SK-N-MC (cell line): ENCODE measurements at regions not wholly inside any gene's neighbourhood (a gene's known extent, or its start where the extent isn't known, plus 50 kb on each side); places are given as distances from the start of the nearest gene placed in this dataset.

ENCODE experiments used
- DNase-seq: peaks from one replicate; pipeline ENCODE4 v3.0.0-alpha.2; 2011; ENCODE audit warnings: low read depth, low spot score
- H3K27ac ChIP-seq: fragments of 200-600 bp; sonication (generic); 2 replicates; pipeline ENCODE4 v1.5.1; 2016; ENCODE audit warnings: mixed run types
- H3K36me3 ChIP-seq: fragments of 200-600 bp; sonication (generic); 2 replicates; pipeline ENCODE4 v1.6.1; 2017; ENCODE audit warnings: antibody characterized with exemption, low read length, mixed read lengths; ENCODE audit not compliant: insufficient read depth
- H3K4me3 ChIP-seq: fragments of 200-600 bp; sonication (generic); 2 replicates; pipeline ENCODE4 v1.5.1; 2016
- H3K9ac ChIP-seq: fragments of 200-600 bp; sonication (generic); 2 replicates; pipeline ENCODE4 v1.8.0; 2017; ENCODE audit warnings: mixed run types, mixed read lengths; ENCODE audit not compliant: insufficient read length
- H3K9me3 ChIP-seq: fragments of 200-600 bp; sonication (generic); 2 replicates; pipeline ENCODE4 v1.6.1; 2017; ENCODE audit warnings: low read depth, mild to moderate bottlenecking, antibody characterized with exemption, low read length, moderate library complexity, mixed read lengths
- EZH2 ChIP-seq: fragments of 200-600 bp; sonication (generic); IDR thresholded peaks from one replicate; pipeline ENCODE4 v1.6.1; 2017; ENCODE audit warnings: antibody characterized with exemption
- FOXP2 ChIP-seq: optimal IDR thresholded peaks from 2 replicates; pipeline ENCODE3; 2011; ENCODE audit warnings: mild to moderate bottlenecking, moderate library complexity; ENCODE audit not compliant: insufficient read depth; ENCODE audit errors: extremely low read length, control extremely low read depth
- POLR2AphosphoS5 ChIP-seq: IDR thresholded peaks from 2 replicates; pipeline ENCODE4 v1.6.1; 2012; ENCODE audit warnings: mild to moderate bottlenecking, low read depth, low read length, borderline replicate concordance

- no peak for TF ChIP-seq POLR2AphosphoS5
- no peak for TF ChIP-seq EZH2
- TF ChIP-seq FOXP2: no peak
- H3K36me3 ChIP-seq: no peaks in the 10 kb centered on the region
- no peak for DNase-seq
Measured at GRCh38 chr21:28532446-28532845, 460.2 kb downstream of the LTN1 start.

DNA sequence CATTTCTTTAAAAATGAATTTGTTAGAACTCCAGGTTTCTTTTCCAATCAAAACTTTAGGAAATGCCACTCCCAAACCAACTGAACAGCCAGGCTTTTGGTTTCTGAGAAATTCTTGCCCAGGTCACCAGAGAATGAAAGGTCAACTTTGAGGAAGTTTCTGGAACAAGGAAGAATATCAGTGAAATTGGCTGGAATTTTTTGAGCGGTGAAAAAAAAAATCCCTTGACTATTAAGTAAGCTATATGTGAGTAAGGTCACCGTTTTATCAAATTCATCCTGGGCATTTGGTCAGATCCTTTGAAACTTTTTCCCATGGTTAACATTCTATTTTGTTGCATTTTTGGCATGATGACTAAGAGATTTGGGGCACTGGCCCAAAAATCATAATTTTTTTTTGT, 469.3 kb downstream of the LTN1 start:
- TF ChIP-seq POLR2AphosphoS5 (no peak), EZH2 (no peak), FOXP2 (no peak)
- Histone ChIP-seq H3K36me3 (no peaks in the 10 kb centered on the region), H3K27ac (no peak overlapping the region)

More at GRCh38 chr21:28532446-28532845, 460.2 kb downstream of the LTN1 start:
- Histone ChIP-seq H3K9me3 (no peaks in the 10 kb centered on the region), H3K27ac (no peak overlapping the region), H3K9ac (no peak overlapping the region), H3K4me3 (no peak overlapping the region)

DNA sequence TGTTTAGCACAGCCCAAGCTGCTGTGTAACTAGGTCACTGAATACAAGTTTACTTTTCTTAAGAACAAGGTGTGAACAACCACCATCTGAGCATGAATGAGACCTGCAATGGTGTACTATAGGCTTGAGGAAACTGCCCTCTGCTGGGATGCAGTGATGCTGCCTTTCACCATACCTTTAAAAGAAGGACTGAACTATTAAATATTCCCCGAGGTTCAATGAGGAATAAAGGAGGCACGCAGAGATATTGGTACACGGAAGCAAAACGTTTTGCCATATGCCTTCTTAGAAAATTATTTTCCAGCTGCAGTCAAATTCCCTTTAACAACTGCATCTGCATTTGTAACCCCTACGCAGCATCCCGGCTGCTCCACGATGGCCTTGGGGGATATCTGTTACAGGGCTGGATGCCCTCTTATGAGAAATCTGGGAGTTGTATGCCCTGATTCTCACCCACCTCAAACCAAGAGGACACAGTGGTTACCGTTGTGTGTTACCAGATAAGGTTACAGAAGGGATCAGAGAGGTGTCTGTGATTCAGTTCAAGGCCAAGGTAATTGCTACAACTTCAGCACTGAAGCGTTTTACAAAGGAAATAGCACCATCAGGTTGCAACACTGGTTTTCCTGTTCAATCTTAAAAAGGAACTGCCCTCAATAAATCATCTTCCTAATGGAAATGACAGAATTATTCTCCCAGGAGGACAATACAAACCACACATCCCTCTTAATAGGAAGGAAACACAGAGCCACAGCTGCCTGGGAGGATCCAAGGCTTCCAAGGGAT, 470.5 kb downstream of the LTN1 start:
- DNase-seq: peak; percentile 51
- Histone ChIP-seq H3K9me3 (no peaks in the 10 kb centered on the region), H3K36me3 (no peaks in the 10 kb centered on the region), H3K9ac (no peak overlapping the region), H3K4me3 (no peak overlapping the region), H3K27ac (no peak overlapping the region)
- TF ChIP-seq POLR2AphosphoS5 (no peak), FOXP2 (no peak), EZH2 (no peak)

More for the DNA sequence above, 469.3 kb downstream of the LTN1 start:
- Histone ChIP-seq H3K4me3 (no peak overlapping the region), H3K9ac (no peak overlapping the region), H3K9me3 (no peaks in the 10 kb centered on the region)
- DNase-seq: no peak

- no peaks in the 10 kb centered on the region for H3K36me3 ChIP-seq
- H3K4me3 ChIP-seq: no peak overlapping the region
- no peak overlapping the region for H3K9ac ChIP-seq
- TF ChIP-seq FOXP2: no peak
- H3K9me3 ChIP-seq: no peaks in the 10 kb centered on the region
- no peak for DNase-seq
- no peak overlapping the region for H3K27ac ChIP-seq
Measured at GRCh38 chr21:28518630-28519029, 474.0 kb downstream of the LTN1 start.

GRCh38 chr21:28516991-28517592, 475.6 kb downstream of the LTN1 start:
- DNase-seq: no peak
- H3K27ac ChIP-seq: no peak overlapping the region
- H3K9me3 ChIP-seq: no peaks in the 10 kb centered on the region
- no peak overlapping the region for H3K4me3 ChIP-seq
- no peak overlapping the region for H3K9ac ChIP-seq
- TF ChIP-seq POLR2AphosphoS5 (no peak), EZH2 (no peak), FOXP2 (no peak)
- H3K36me3 ChIP-seq: no peaks in the 10 kb centered on the region

DNA sequence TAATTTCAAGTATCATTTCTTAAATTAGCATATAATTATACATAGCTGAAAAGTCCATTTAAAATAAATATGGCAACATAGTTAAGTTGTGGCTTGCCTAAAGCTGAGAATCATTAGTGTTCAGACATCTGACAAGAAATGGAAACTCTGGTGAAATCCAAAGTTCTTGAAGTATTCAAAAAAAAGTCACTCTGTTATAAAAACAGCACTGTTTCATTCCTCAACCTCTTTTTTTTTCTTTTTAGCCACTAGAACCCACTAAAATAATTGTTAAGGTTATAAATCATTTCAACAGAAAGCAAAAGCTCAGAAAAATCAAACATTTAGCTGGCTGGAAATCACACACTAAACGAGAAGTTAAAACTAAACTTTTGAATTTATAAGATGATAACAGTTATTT, 476.7 kb downstream of the LTN1 start:
- Histone ChIP-seq H3K36me3 (no peaks in the 10 kb centered on the region), H3K9me3 (no peaks in the 10 kb centered on the region), H3K4me3 (no peak overlapping the region), H3K9ac (no peak overlapping the region), H3K27ac (no peak overlapping the region)
- no peak for DNase-seq
- TF ChIP-seq FOXP2: no peak
- TF ChIP-seq POLR2AphosphoS5: no peak
- TF ChIP-seq EZH2: no peak

DNA sequence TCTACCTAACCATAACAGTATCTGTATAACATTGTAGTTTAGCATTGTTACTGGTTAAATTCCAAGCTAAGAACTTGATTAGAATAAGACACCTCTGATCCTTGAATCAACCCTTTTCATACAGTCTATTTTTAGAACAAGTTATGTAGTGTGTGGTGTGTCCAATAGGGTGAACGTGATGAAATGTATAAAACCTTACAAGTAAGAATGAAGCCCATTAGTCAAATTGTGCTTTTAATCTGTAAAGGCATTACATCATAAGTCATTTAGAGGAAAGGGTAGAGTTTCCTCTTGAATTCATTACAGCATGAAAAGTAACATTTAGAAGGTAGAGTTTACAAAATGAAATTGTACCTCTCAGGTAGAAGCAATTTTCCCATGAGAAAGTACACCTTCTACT, 479.2 kb downstream of the LTN1 start:
- Histone ChIP-seq H3K9me3 (no peaks in the 10 kb centered on the region), H3K27ac (no peak overlapping the region), H3K9ac (no peak overlapping the region), H3K36me3 (no peaks in the 10 kb centered on the region), H3K4me3 (no peak overlapping the region)
- DNase-seq: no peak
- no peak for TF ChIP-seq FOXP2
- TF ChIP-seq POLR2AphosphoS5: no peak
- no peak for TF ChIP-seq EZH2

- Histone ChIP-seq H3K9me3 (no peaks in the 10 kb centered on the region), H3K9ac (no peak overlapping the region), H3K4me3 (no peak overlapping the region), H3K36me3 (no peaks in the 10 kb centered on the region), H3K27ac (no peak overlapping the region)
- TF ChIP-seq POLR2AphosphoS5 (no peak), EZH2 (no peak), FOXP2 (no peak)
- no peak for DNase-seq
Measured at GRCh38 chr21:28509031-28509430, 483.6 kb downstream of the LTN1 start.

DNA sequence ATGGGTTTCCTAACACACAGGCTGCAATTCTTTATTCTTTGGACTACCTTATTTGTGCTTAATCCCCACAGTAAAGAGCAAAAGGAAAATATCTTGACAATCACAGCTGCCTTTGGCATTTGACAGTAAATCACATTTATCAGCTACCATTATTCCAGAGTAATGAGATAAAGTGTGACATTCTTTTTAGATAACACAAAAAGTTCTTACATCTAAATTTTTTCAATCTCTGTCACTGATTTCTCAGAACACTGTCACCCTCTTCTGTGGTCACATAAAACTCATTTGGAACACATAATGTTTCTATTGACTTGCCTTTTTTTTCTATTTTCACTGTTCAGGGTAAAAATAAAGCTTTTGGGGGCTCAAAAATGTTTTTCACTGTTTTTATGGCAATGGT, 484.6 kb downstream of the LTN1 start:
- no peak overlapping the region for H3K4me3 ChIP-seq
- no peaks in the 10 kb centered on the region for H3K36me3 ChIP-seq
- no peak overlapping the region for H3K9ac ChIP-seq
- no peaks in the 10 kb centered on the region for H3K9me3 ChIP-seq
- H3K27ac ChIP-seq: no peak overlapping the region
- TF ChIP-seq FOXP2: no peak
- no peak for TF ChIP-seq EZH2
- TF ChIP-seq POLR2AphosphoS5: no peak
- no peak for DNase-seq
